PC-9 (cell line): ENCODE measurements at regions not wholly inside any gene's neighbourhood (a gene's known extent, or its start where the extent isn't known, plus 50 kb on each side); places are given as distances from the start of the nearest gene placed in this dataset.

Source experiments
- EZH2 ChIP-seq: fragments of 200-600 bp; sonication (generic); IDR thresholded peaks from 2 replicates; pipeline ENCODE4 v1.8.0; 2017; ENCODE audit warnings: antibody characterized with exemption, low read depth
- TF ChIP-seq, protein P1 (sequence below): fragments of 200-600 bp; sonication (generic); conservative IDR thresholded peaks from 2 replicates; pipeline ENCODE4 v1.6.1; 2017; ENCODE audit warnings: mixed run types, antibody characterized with exemption, mild to moderate bottlenecking, moderate library complexity

DNA sequence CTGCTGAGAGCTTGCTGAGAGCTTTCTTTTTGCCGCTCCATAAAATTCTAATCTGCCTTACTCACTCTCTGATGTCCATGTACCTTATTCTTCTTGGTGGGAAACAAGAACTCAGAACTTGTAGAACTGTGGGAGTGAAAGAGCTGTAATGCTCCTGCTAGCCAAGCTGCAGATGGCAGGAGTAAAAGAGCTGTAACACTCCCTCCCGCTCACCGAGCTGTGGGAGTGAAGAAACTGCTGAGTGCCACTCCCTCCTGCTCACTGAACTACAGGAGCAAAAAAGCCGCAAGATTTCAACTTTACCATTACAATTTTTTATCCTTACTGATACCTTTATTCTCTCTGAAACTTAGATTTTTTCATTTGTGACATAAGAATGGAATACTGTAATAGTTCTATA is 199.1 kb downstream of the SI start:
- TF ChIP-seq, protein P1, sequence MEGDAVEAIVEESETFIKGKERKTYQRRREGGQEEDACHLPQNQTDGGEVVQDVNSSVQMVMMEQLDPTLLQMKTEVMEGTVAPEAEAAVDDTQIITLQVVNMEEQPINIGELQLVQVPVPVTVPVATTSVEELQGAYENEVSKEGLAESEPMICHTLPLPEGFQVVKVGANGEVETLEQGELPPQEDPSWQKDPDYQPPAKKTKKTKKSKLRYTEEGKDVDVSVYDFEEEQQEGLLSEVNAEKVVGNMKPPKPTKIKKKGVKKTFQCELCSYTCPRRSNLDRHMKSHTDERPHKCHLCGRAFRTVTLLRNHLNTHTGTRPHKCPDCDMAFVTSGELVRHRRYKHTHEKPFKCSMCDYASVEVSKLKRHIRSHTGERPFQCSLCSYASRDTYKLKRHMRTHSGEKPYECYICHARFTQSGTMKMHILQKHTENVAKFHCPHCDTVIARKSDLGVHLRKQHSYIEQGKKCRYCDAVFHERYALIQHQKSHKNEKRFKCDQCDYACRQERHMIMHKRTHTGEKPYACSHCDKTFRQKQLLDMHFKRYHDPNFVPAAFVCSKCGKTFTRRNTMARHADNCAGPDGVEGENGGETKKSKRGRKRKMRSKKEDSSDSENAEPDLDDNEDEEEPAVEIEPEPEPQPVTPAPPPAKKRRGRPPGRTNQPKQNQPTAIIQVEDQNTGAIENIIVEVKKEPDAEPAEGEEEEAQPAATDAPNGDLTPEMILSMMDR, result no peak
- no peak for TF ChIP-seq EZH2
